ENCODE measurements at regions not wholly inside any gene's neighbourhood (a gene's known extent, or its start where the extent isn't known, plus 50 kb on each side); places are given as distances from the start of the nearest gene placed in this dataset.

- no peak for DNase-seq
- no peak for ATAC-seq
- intact Hi-C loops (cut with DNase I, micrococcal nuclease), result no loop called here
- no peaks in the 10 kb centered on the region for H3K4me1 ChIP-seq (ENCODE audit: low read depth)
- H3K4me3 ChIP-seq, result no peak overlapping the region
- TF ChIP-seq, protein P1, sequence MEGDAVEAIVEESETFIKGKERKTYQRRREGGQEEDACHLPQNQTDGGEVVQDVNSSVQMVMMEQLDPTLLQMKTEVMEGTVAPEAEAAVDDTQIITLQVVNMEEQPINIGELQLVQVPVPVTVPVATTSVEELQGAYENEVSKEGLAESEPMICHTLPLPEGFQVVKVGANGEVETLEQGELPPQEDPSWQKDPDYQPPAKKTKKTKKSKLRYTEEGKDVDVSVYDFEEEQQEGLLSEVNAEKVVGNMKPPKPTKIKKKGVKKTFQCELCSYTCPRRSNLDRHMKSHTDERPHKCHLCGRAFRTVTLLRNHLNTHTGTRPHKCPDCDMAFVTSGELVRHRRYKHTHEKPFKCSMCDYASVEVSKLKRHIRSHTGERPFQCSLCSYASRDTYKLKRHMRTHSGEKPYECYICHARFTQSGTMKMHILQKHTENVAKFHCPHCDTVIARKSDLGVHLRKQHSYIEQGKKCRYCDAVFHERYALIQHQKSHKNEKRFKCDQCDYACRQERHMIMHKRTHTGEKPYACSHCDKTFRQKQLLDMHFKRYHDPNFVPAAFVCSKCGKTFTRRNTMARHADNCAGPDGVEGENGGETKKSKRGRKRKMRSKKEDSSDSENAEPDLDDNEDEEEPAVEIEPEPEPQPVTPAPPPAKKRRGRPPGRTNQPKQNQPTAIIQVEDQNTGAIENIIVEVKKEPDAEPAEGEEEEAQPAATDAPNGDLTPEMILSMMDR (IDR thresholded peaks at IDR 0.05), result no peak
- no peaks in the 10 kb centered on the region for H3K9me3 ChIP-seq
- H3K36me3 ChIP-seq (ENCODE audit: low read depth), result no peaks in the 10 kb centered on the region
Measured at GRCh38 chr3:118688396-118688884, 346.2 kb downstream of the IGSF11 start.

DNA sequence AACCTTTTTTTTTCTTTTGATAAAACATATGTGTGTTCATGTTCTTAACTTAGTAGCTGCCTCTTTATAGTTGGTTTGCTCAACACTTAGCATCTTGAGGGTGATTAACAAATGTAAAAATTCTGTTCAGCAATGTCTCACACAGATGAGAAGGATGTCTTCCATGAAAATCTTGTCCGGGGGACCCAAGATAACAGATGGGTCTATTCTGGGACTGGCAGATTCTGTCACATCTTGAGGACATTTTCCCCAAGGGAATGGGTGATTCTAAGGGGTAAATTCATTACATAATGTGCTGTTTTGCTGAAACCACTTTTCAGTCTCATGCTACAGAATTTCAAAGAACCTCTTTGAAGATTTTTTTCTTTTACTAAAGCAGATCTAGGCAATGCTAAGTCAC, 342.2 kb downstream of the IGSF11 start:
- no peaks in the 10 kb centered on the region for H3K4me1 ChIP-seq (ENCODE audit: low read depth)
- H3K36me3 ChIP-seq (ENCODE audit: low read depth), result no peaks in the 10 kb centered on the region
- H3K4me3 ChIP-seq, result no peak overlapping the region
- intact Hi-C loops (cut with DNase I, micrococcal nuclease), result no loop called here
- DNase-seq, result no peak
- TF ChIP-seq, protein P1 (IDR thresholded peaks at IDR 0.05), result no peak
- H3K9me3 ChIP-seq, result no peaks in the 10 kb centered on the region
- ATAC-seq, result no peak

GRCh38 chr3:118705487-118706219, 329.0 kb downstream of the IGSF11 start:
- intact Hi-C loops (cut with DNase I, micrococcal nuclease), result no loop called here
- Histone ChIP-seq H3K36me3 (ENCODE audit: low read depth) (no peaks in the 10 kb centered on the region), H3K9me3 (no peaks in the 10 kb centered on the region), H3K4me1 (ENCODE audit: low read depth) (no peaks in the 10 kb centered on the region), H3K4me3 (no peak overlapping the region)
- ATAC-seq (no peak), DNase-seq (no peak)
- TF ChIP-seq, protein P1 (IDR thresholded peaks at IDR 0.05), result no peak

- H3K4me1 ChIP-seq (ENCODE audit: low read depth), result no peaks in the 10 kb centered on the region
- H3K4me3 ChIP-seq, result no peak overlapping the region
- no peaks in the 10 kb centered on the region for H3K36me3 ChIP-seq (ENCODE audit: low read depth)
- TF ChIP-seq, protein P1 (IDR thresholded peaks at IDR 0.05), result no peak
- ATAC-seq, result no peak
- intact Hi-C loops (cut with DNase I, micrococcal nuclease), result no loop called here
- DNase-seq, result no peak
- no peaks in the 10 kb centered on the region for H3K9me3 ChIP-seq
Measured at GRCh38 chr3:118707991-118708390, 326.7 kb downstream of the IGSF11 start.

DNA sequence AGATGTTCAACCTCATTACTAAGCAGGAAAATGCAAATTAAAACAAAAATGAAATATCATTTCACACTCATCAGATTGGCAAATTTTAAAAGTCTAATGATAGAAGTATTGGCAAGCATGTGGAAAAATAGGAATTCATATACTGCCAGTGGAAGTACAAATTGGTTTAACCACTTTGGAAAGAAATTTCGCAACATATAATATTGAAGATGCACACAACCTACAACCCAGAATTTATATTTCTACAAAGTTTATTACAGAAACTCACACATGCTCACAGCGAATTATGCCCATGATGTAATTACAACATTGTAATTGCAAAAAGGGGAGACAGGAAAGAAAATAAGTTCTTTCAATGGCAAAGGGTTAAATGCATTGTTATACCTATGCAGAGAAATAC, 324.1 kb downstream of the IGSF11 start:
- H3K4me1 ChIP-seq (ENCODE audit: low read depth), result no peaks in the 10 kb centered on the region
- ATAC-seq, result no peak
- no peaks in the 10 kb centered on the region for H3K36me3 ChIP-seq (ENCODE audit: low read depth)
- TF ChIP-seq, protein P1 (IDR thresholded peaks at IDR 0.05), result no peak
- intact Hi-C loops (cut with DNase I, micrococcal nuclease), result no loop called here
- no peaks in the 10 kb centered on the region for H3K9me3 ChIP-seq
- no peak for DNase-seq
- no peak overlapping the region for H3K4me3 ChIP-seq
